Transverse colon (tissue), 4 donors: ENCODE measurements at regions not wholly inside any gene's neighbourhood (a gene's known extent, or its start where the extent isn't known, plus 50 kb on each side); places are given as distances from the start of the nearest gene placed in this dataset.
"Not testable (repeated sequence)": the region's sequence is repeated elsewhere in the genome, so short reads cannot be mapped to it uniquely, and the experiment has no call there.

Experiments used
- DNase-seq: peaks from one replicate; pipeline ENCODE4 v3.0.0-alpha.2; 2019
- H3K27ac ChIP-seq, 4 donors: fragments of 200-600 bp; sonication (generic); 2 replicates each; pipeline ENCODE4 v1.5.1; 2016 to 2018; ENCODE audit warnings: inconsistent platforms in 4 of 4
- H3K27me3 ChIP-seq: fragments of 200-600 bp; sonication (generic); 2 replicates; pipeline ENCODE4 v1.5.1; 2017; ENCODE audit warnings: inconsistent platforms
- H3K36me3 ChIP-seq, 4 donors: fragments of 200-600 bp; sonication (generic); 2 replicates each; pipeline ENCODE4 v1.5.1; 2017 to 2019; ENCODE audit warnings: inconsistent platforms in 4 of 4
- H3K4me1 ChIP-seq, 4 donors: fragments of 200-600 bp; sonication (generic); 2 replicates each; pipeline ENCODE4 v1.5.1; 2017 to 2020; ENCODE audit warnings: inconsistent platforms in 4 of 4
- H3K4me3 ChIP-seq, 4 donors: fragments of 200-600 bp; sonication (generic); 1 replicate in 1 of 4; 2 replicates in 3 of 4; pipeline versions ENCODE4 v1.5.1 to v1.6.1; 2017 to 2019; ENCODE audit warnings: inconsistent platforms in 4 of 4
- H3K9me3 ChIP-seq, 2 donors: fragments of 200-600 bp; sonication (generic); 2 replicates each; pipeline ENCODE4 v1.5.1; 2017 to 2019; ENCODE audit warnings: inconsistent platforms in 2 of 2
- EP300 ChIP-seq: sonication (generic); formaldehyde crosslinking; IDR thresholded peaks from one replicate; pipeline ENCODE4 v1.6.1; 2017; ENCODE audit warnings: antibody characterized with exemption, low read depth
- POLR2A ChIP-seq: fragments of 450-650 bp; IDR thresholded peaks from one replicate; pipeline ENCODE4 v1.6.1; 2016; ENCODE audit warnings: antibody characterized with exemption, mild to moderate bottlenecking, moderate library complexity
- POLR2AphosphoS5 ChIP-seq, 3 donors: sonication (generic); formaldehyde crosslinking; IDR thresholded peaks; one replicate each; pipeline ENCODE4 v1.6.1; 2016; ENCODE audit warnings: antibody characterized with exemption in 3 of 3
- WGBS, 2 donors: methylation state at CpG; one replicate each; pipeline ENCODE4 v1.1.5; 2018; ENCODE audit warnings: low coverage in 1 of 2; 5-methylcytosine and 5-hydroxymethylcytosine counted together
- in situ Hi-C, 4 donors: fragments of 200-750 bp; cut with MboI; loops; one replicate each; pipeline versions ENCODE4 v1.15.0 to v1.15.1; 2017; ENCODE audit warnings: low sequenced_read_pairs in 3 of 4, low pct_ligation_motif_present in 1 of 4, low pct_unique_long_range_greater_than_20kb in 1 of 4
- intact Hi-C: fragments of 100-400 bp; cut with DNase I; formaldehyde crosslinking; loops from one replicate; pipeline ENCODE4 v1.15.1; 2023; ENCODE audit warnings: low total_unique reads
- TF ChIP-seq, protein P1 (sequence below), 5 experiments: fragments of 200-600 bp in 3 of 5; fragments of 450-650 bp in 2 of 5; sonication (generic) in 3 of 5; IDR thresholded peaks; 1 replicate in 2 of 5; 2 replicates in 3 of 5; pipeline ENCODE4 v1.5.1; 2016 to 2017; ENCODE audit warnings: antibody characterized with exemption in 5 of 5, inconsistent platforms in 3 of 5, mild to moderate bottlenecking in 2 of 5, moderate library complexity in 1 of 5

DNA sequence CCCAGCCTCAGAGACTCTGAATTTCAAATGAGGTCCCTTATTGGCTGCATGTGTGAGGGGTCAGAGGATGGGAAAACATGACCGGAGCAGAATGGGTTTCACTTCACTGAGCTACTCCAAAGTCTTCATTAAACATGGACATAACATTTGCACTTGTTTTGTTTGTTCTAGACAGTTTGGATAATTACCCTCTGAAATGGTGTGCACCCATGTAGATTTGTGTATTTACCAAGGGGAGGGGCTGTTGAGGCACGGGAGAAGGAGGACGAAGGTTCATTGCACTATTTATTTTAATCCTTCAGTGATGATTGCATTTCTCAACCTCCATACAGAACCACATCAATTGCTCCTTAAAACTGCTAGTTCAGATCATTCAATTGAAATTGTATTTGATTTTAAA lies 364.2 kb downstream of the TFAP2B start:
- in situ Hi-C loops = no loop called here
- intact Hi-C loops = no loop called here
- Histone ChIP-seq H3K4me3 (no peak overlapping the region), H3K27me3 (no peaks in the 10 kb centered on the region), H3K9me3 (no peaks in the 10 kb centered on the region), H3K4me1 (no peaks in the 10 kb centered on the region), H3K36me3 (no peaks in the 10 kb centered on the region), H3K27ac (no peak overlapping the region)
- 42 to 50% methylated on average over 3 of the region's 3 CpGs for WGBS, 2 donors
- no peak for DNase-seq
- TF ChIP-seq POLR2A = no peak

DNA sequence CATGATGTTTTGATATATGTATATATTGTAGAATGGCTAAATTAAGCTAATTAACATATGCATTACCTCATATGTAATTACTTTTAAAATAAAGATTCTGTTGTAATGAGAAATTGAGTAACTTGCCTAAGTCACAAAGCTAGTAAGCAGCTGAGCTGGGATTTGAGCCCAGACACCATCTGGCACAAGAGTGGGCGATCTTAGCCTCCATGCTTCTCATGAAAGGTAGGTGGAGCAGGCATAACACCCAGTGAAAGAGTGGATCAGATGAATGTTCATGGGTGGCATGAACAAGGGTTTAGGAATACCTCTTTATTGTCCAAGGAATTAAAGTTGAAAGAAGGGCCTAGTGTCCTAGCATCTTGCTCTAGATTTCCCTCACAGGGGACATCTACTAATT lies 365.4 kb downstream of the TFAP2B start:
- intact Hi-C loops = no loop called here

DNA sequence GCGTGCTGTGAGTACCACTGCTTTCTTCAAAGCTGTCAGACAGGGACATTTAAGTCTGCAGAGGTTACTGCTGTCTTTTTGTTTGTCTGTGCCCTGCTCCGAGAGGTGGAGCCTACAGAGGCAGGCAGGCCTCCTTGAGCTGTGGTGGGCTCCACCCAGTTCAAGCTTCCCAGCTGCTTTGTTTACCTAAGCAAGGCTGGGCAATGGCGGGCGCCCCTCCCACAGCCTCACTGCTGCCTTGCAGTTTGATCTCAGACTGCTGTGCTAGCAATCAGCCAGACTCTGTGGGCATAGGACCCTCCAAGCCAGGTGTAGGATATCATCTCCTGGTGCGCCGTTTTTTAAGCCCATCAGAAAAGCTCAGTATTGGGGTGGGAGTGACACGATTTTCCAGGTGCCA lies 374.5 kb downstream of the TFAP2B start:
- H3K9me3 ChIP-seq, intact Hi-C loops, H3K27me3 ChIP-seq, H3K36me3 ChIP-seq, H3K4me3 ChIP-seq, H3K27ac ChIP-seq, in situ Hi-C loops, H3K4me1 ChIP-seq: not testable (repeated sequence)
- peak; percentile 41 for DNase-seq
- 71% methylated on average over 7 of the region's 7 CpGs; no CpG with 5 or more reads in 1 of the 2 donors for WGBS, 2 donors

More for the DNA sequence above, 365.4 kb downstream of the TFAP2B start:
- Histone ChIP-seq H3K4me1 (no peaks in the 10 kb centered on the region), H3K9me3 (no peaks in the 10 kb centered on the region), H3K27me3 (no peaks in the 10 kb centered on the region), H3K27ac (no peak overlapping the region), H3K36me3 (no peaks in the 10 kb centered on the region), H3K4me3 (no peak overlapping the region)
- in situ Hi-C loops = no loop called here
- no peak for DNase-seq
- WGBS, 2 donors = 80 to 92% methylated on average over 1 of the region's 1 CpG
- TF ChIP-seq EP300 = no peak
- TF ChIP-seq, protein P1, sequence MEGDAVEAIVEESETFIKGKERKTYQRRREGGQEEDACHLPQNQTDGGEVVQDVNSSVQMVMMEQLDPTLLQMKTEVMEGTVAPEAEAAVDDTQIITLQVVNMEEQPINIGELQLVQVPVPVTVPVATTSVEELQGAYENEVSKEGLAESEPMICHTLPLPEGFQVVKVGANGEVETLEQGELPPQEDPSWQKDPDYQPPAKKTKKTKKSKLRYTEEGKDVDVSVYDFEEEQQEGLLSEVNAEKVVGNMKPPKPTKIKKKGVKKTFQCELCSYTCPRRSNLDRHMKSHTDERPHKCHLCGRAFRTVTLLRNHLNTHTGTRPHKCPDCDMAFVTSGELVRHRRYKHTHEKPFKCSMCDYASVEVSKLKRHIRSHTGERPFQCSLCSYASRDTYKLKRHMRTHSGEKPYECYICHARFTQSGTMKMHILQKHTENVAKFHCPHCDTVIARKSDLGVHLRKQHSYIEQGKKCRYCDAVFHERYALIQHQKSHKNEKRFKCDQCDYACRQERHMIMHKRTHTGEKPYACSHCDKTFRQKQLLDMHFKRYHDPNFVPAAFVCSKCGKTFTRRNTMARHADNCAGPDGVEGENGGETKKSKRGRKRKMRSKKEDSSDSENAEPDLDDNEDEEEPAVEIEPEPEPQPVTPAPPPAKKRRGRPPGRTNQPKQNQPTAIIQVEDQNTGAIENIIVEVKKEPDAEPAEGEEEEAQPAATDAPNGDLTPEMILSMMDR (IDR thresholded peaks at IDR 0.05) = no peak
- TF ChIP-seq POLR2AphosphoS5 (IDR thresholded peaks at IDR 0.05) = no peak
- no peak for TF ChIP-seq POLR2A

DNA sequence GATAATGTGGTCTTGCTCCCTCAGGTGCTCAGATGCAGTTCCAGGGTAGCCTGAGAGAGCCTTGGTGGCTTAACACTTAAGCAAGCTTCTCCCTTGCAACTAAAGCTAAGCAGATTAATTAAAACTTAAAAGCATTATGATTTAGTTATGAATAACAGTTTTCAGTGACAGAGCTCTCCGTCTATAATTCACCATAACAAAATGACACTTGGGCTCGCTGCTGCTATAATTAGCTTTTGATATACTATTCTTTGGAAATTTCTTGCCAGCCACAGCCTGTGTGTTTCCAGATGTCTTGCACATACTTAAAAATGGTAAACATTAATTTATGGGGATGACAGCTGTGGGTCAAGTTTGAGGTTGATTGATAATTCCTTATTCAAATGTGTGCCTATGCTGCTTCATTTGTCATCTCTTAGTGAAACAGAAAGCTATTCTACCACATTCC lies 380.5 kb downstream of the TFAP2B start:
- no peaks in the 10 kb centered on the region for H3K4me1 ChIP-seq
- H3K27me3 ChIP-seq = no peaks in the 10 kb centered on the region
- no peaks in the 10 kb centered on the region for H3K36me3 ChIP-seq
- no peak overlapping the region for H3K27ac ChIP-seq
- in situ Hi-C loops = no loop called here
- no peak overlapping the region for H3K4me3 ChIP-seq
- 60 to 63% methylated on average over 2 of the region's 2 CpGs for WGBS, 2 donors
- no peaks in the 10 kb centered on the region for H3K9me3 ChIP-seq
- TF ChIP-seq POLR2AphosphoS5 (IDR thresholded peaks at IDR 0.05) = no peak
- intact Hi-C loops = no loop called here
- DNase-seq = no peak

DNA sequence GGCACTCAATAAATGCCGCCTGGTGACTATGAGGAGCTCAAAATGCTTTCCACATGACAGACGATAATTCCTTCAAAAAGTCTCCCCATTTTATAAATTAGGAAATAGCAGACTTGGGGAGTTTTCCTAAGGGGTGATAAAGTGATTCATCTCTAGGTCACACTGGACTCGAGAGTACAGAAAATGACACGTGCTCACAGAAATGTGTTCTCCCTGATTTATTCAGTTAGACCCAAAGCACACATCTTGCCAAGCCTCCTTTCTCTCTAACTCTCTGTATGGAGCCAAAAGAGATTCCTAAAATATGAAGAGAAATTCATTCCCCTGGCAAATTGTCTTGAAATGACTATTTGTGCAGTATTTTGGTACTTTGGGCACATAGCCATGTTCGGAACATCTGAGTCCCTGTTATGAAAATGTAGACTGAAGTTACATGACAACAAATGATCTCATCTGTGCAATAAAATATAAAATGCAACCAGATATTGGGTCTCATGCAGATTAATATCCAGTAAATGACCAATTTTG lies 381.1 kb downstream of the TFAP2B start:
- 62 to 68% methylated on average over 5 of the region's 5 CpGs for WGBS, 2 donors
- DNase-seq = no peak
- Histone ChIP-seq H3K27ac (no peak overlapping the region), H3K4me3 (no peak overlapping the region), H3K9me3 (no peaks in the 10 kb centered on the region), H3K36me3 (no peaks in the 10 kb centered on the region), H3K27me3 (no peaks in the 10 kb centered on the region), H3K4me1 (no peaks in the 10 kb centered on the region)
- in situ Hi-C loops = no loop called here
- intact Hi-C loops = no loop called here
- TF ChIP-seq POLR2AphosphoS5 (IDR thresholded peaks at IDR 0.05) (no peak), EP300 (no peak)

DNA sequence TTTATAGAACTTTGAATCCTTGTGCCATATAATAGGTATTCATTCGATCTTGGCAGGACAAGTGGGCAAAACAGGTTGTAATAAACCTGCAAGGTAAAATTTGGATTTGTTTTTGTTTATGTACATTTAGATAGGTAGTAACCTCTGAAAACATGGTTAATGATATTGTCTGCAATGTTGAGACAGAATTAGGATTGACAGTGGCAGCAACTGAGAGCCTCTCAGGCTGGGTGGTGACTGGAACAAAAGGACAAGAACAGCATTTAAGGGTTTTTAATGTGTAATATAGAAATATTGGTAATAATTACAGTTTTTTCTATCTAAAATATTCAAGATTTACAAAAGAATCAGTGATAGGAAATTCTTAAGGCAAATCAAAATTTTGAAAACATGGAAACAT lies 382.0 kb downstream of the TFAP2B start:
- Histone ChIP-seq H3K4me1 (no peaks in the 10 kb centered on the region), H3K36me3 (no peaks in the 10 kb centered on the region), H3K4me3 (no peak overlapping the region), H3K27me3 (no peaks in the 10 kb centered on the region), H3K27ac (no peak overlapping the region), H3K9me3 (no peaks in the 10 kb centered on the region)
- TF ChIP-seq EP300 (no peak), POLR2A (no peak), POLR2AphosphoS5 (IDR thresholded peaks at IDR 0.05) (no peak)
- TF ChIP-seq, protein P1 (IDR thresholded peaks at IDR 0.05) = no peak
- in situ Hi-C loops = no loop called here
- 55 to 60% methylated on average over 1 of the region's 1 CpG for WGBS, 2 donors
- no peak for DNase-seq
- intact Hi-C loops = no loop called here

DNA sequence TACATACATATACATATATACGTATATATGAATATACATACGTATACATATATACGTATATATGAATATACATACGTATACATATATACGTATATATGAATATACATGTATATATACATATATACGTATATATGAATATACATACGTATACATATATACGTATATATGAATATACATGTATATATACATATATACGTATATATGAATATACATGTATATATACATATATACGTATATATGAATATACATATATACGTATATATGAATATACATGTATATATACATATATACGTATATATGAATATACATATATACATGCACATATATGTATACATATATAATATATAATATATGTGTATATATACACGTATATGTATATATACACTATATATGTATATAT lies 384.0 kb downstream of the TFAP2B start:
- in situ Hi-C loops, intact Hi-C loops, H3K27me3 ChIP-seq, H3K4me3 ChIP-seq, H3K36me3 ChIP-seq, DNase-seq, H3K4me1 ChIP-seq, H3K27ac ChIP-seq, H3K9me3 ChIP-seq: not testable (repeated sequence)
- WGBS, 2 donors = 69 to 81% methylated on average over 5 to 6 of the region's 13 CpGs
